GM18498 (cell line): ENCODE measurements at regions not wholly inside any gene's neighbourhood (a gene's known extent, or its start where the extent isn't known, plus 50 kb on each side); places are given as distances from the start of the nearest gene placed in this dataset.

Experiments
- ATAC-seq: cut with Tn5 transposase; IDR thresholded peaks from one replicate; pipeline ENCODE4 v1.9.1; 2021; ENCODE audit warnings: mild to moderate bottlenecking, moderate library complexity; ENCODE audit not compliant: unreplicated experiment

- no peak for ATAC-seq
These were observed 205.5 kb upstream of the CAMK1G start for GRCh38 chr1:209377995-209378394.

DNA sequence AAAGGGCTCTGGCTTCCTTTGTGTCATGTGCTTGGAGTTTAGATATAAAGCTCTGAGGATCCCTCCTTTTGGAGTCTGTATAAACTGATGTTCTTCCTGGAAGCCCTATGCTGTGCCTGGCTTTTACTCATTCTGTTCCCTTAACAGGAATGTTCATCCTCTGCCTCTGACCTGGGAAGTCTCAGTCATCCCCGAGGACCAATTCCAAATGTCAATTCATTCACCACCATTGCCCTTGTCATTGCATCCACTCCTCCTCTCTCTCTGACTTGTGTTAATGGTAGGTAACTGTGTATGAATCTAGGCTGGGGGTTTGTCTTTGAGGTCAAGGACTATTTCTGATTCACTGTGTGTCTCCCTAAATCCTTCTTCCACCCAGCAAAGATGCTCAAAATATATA lies 204.2 kb upstream of the CAMK1G start:
- no peak for ATAC-seq

DNA sequence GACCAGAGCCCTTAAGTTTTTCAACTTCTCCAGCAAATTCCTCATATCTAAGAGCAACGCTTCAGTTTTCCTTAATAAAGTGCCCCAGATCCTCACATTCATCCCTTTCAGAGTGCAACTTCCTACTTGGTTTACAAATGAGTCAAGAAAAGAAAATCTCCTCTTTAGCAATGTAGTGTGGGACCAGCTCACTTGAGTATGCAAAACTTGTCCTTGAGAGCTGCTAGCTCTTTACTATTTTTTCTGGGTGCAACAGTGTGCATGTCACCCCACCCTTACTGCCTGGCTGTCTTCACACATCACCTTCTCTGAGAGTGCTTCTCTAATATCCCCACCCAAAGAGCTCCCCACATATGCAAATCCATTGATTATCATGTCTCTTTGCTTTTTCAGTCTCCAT lies 203.1 kb upstream of the CAMK1G start:
- ATAC-seq = no peak

- ATAC-seq = no peak
These were observed 201.0 kb upstream of the CAMK1G start for GRCh38 chr1:209382231-209383100.

- no peak for ATAC-seq
These were observed 200.1 kb upstream of the CAMK1G start for GRCh38 chr1:209383422-209383821.

GRCh38 chr1:209383907-209384709 lies 199.4 kb upstream of the CAMK1G start:
- no peak for ATAC-seq

DNA sequence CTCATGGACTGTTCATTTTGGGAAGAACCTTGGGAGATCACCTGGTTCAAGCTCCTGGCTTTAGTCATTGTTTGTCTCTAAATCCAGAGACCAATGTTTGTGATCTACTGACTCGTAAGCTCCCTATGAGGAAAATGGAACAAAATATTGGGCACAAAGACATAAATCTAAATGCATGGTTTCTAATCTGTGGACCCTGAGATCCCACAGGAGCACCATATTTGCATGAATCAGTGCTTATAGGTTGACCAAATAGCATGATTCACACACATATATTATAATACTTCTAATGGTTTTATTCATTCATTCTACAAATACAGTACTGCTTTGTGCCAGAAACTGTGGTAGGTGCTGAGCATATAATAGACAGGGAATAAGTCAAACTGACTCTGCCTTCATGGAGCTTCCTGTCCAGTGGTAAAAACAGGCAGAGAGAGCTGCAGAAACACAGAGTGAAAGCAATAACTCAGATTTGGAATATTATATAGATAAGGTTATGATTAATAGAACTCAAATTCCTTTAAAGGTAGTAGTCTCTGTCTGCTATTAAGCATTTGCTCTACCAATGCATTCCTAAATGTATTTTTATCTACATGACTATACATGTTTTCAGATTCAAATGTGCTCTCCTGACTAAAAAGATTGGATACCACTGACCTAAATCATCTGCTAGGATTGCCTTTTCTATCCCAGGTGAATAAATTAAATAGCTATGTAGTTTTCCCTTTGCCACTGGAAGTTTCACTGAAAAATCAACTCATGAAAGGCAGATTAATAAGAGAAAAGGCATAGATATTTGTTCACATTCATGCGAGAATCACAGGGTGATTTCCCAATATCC lies 198.6 kb upstream of the CAMK1G start:
- ATAC-seq = no peak

DNA sequence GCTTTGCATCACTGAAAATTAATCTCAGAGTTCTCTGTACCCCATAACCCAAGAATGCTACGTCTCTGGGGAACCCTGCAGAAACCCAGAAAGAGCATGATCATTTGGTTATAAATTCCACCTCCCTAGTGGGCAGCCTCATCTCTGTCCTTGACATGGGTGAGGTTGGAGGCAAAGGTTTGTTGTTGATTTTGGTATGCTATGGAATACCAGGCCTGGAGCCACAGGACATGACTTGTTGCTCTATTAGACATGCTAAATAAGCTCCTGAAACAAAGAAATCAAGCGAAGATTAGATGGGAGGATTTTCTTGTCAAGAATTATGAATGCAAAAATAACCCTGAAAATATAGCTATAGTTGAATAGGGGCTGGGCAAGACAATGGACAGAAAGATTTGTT lies 197.4 kb upstream of the CAMK1G start:
- no peak for ATAC-seq

DNA sequence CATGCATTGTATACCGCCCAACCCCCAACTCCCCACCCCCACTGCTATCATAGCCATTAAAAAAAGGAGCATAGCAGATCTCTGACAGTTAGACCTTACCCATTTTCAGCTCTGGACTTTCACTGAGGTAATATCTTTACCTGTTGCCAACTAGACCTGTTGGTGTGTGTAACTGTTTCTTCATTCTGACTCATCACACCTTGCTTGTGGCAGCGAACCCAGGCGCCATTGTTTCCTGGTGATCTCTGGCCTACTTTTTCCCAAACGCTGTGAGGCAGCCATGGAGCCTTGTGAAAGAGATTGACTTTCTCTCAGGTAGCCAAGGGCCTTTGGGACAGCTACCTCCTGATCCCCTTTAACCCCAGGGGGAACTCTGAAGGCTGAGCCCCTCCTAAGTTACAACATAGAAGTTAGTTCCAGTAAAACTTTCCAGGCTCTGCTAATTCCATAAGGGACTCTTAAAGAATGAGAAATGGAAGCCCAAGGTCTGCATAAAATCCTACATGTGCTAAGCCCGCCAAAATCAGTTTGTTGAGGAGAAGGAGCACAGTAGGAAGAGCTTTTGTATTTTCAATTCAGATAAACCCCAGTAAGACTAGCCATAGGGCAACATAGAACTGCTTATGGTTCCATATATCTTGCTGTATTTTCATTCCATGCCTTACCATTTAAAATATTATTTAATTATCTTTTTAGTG lies 196.1 kb upstream of the CAMK1G start:
- ATAC-seq = no peak

- ATAC-seq = no peak
These were observed 195.6 kb upstream of the CAMK1G start for GRCh38 chr1:209387969-209388329.

- no peak for ATAC-seq
These were observed 195.2 kb upstream of the CAMK1G start for GRCh38 chr1:209388358-209388757.

DNA sequence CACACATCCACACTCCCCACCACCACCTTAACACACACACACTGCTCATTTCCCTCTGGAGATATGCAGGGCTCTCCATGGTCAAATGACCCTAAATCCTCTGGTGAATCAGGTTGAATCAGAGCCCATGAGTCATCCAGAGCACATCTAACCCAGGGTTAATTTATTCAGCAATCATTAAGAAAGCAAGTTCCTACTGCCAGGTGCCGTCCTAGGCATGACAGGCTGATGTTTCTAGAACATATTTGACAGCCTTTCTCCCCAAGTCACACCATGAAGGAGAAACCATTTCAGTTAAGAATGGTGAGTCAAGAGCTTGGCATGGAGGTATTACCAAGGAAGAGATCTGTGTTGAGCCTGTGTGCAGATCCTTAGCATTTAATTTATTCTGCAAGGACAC lies 194.3 kb upstream of the CAMK1G start:
- no peak for ATAC-seq

GRCh38 chr1:209389975-209390374 lies 193.5 kb upstream of the CAMK1G start:
- ATAC-seq = no peak

DNA sequence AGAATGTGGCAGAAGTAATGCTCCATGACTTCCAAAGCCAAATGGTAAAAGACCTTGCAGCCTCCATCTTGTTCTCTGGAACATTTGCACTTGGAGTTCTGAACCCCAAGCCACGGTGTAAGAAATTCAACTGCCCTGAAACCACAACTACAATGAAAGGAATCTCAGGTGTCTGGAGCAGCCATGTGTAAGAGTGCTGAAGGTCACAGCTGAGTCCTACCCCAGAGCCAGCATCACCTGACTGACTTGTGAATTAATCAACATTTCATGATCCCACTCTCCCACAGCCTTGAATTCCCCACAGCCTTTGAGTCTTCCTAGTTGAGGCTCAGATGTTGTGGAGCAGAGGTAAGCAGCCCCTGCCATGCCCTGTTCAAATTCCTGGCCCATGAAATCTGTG lies 192.8 kb upstream of the CAMK1G start:
- no peak for ATAC-seq

GRCh38 chr1:209391792-209392191 lies 191.7 kb upstream of the CAMK1G start:
- no peak for ATAC-seq

GRCh38 chr1:209395169-209395568 lies 188.3 kb upstream of the CAMK1G start:
- ATAC-seq = no peak

GRCh38 chr1:209397371-209397770 lies 186.1 kb upstream of the CAMK1G start:
- ATAC-seq = no peak

DNA sequence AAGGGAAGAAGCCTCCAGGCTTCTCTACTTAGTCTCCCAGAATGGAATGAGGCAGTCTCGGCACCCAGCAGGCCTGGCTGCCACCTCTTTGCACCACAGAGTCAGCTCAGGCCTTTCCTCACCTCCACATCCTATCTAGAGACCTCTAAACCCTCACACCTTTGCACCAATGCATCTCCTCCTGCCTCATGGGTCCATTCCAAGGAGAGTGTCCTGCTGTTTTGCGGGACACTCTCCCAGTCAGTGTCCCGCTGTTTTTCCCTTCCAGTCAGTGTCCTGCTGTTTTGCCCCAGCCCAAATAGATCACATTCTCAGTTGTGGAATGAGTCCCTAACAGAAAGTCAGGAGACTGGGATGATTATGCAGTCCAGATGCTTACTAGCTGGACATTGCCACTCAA lies 185.6 kb upstream of the CAMK1G start:
- ATAC-seq = no peak

DNA sequence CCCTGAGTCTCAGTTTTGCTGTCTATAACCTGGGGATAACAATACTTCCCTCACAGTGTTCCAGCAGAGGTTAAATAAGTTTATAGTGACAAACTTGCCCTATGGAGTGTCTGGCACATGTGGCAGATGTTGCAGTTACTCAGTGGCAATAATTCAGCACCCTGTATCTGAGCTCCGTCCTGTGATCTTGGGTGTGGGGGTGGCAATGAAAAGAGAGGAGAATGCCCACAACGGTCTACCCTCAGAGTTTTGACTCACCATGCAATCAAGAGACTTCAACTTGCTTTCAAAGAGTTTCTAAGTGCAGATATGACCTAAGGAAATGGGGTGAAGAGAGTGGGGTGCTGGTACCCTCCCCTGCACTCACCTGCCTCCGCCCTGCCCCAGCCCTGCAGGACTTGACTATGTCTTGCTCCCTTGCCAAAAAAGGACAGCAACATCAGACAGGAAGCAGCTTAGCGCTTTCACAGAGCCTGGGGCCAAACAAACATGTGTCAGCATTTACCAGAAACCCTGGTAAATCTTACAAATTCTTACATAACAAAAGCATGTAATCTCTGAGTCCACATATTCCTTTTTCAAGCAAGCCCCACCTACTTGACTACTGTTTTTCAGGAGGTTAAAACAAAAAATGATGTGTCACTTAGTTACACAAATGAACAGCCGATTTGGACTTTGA lies 185.1 kb upstream of the CAMK1G start:
- no peak for ATAC-seq

DNA sequence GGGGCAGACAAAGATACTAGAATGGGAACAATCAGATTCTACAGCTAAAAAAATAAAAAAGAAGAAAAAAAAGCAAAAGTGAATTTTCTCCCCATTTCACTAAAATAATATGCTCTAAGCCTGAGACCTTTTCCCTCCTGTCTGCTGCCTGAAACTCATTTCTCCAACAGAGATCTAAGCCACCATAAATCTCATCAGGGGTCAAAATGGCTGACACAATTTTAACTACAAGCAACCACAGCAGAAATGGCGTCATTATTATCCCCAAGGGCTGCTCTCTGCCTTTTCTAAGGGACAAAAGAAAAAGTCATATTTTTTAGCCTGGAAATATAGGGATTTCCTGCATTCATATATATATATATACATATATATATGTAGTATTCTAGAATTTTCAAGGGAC lies 183.7 kb upstream of the CAMK1G start:
- no peak for ATAC-seq
